ENCODE measurements at regions not wholly inside any gene's neighbourhood (a gene's known extent, or its start where the extent isn't known, plus 50 kb on each side); places are given as distances from the start of the nearest gene placed in this dataset.

- TF ChIP-seq MAX (IDR thresholded peaks at IDR 0.05; ENCODE audit: low read depth, low read length) (no peak), POLR2A (IDR thresholded peaks at IDR 0.05; ENCODE audit: extremely low read depth, insufficient read length) (no peak), CTCF (IDR thresholded peaks at IDR 0.05; ENCODE audit: low read depth, low read length) (no peak), MYC (IDR thresholded peaks at IDR 0.05; ENCODE audit: low read depth, low read length) (no peak)
Measured at GRCh38 chr6:3921663-3922062, 72.5 kb downstream of the FAM50B start.
